ENCODE measurements at regions not wholly inside any gene's neighbourhood (a gene's known extent, or its start where the extent isn't known, plus 50 kb on each side); places are given as distances from the start of the nearest gene placed in this dataset.
"Not testable (repeated sequence)": the region's sequence is repeated elsewhere in the genome, so short reads cannot be mapped to it uniquely, and the experiment has no call there.

- peak; percentile 96 for DNase-seq
Observed at GRCh38 chr12:46487567-46488131, 115.1 kb upstream of the SLC38A2 start.

GRCh38 chr12:46486588-46486987 is 114.0 kb upstream of the SLC38A2 start:
- no peak for DNase-seq

- DNase-seq, result no peak
Observed at GRCh38 chr12:46485853-46486252, 113.3 kb upstream of the SLC38A2 start.

GRCh38 chr12:46484396-46485061 is 112.0 kb upstream of the SLC38A2 start:
- DNase-seq, result no peak

GRCh38 chr12:46483572-46484395 is 111.2 kb upstream of the SLC38A2 start:
- no peak for DNase-seq

GRCh38 chr12:46480724-46481123 is 108.2 kb upstream of the SLC38A2 start:
- DNase-seq, result no peak

- no peak for DNase-seq
Observed at GRCh38 chr12:46480316-46480715, 107.7 kb upstream of the SLC38A2 start.

- no peak for DNase-seq
Observed at GRCh38 chr12:46478123-46478522, 105.5 kb upstream of the SLC38A2 start.

GRCh38 chr12:46477541-46477940 is 105.0 kb upstream of the SLC38A2 start:
- DNase-seq, result no peak

GRCh38 chr12:46475972-46476645 is 103.5 kb upstream of the SLC38A2 start:
- DNase-seq, result no peak

GRCh38 chr12:46474385-46474784 is 101.8 kb upstream of the SLC38A2 start:
- not testable (repeated sequence) for DNase-seq

- peak; percentile 89 to 90 for DNase-seq
Observed at GRCh38 chr12:46473634-46474329, 101.2 kb upstream of the SLC38A2 start.

GRCh38 chr12:46472893-46473633 is 100.5 kb upstream of the SLC38A2 start:
- DNase-seq, result no peak

GRCh38 chr12:46472144-46472705 is 99.7 kb upstream of the SLC38A2 start:
- DNase-seq, result no peak

- DNase-seq, result no peak
Observed at GRCh38 chr12:46471404-46471803, 98.8 kb upstream of the SLC38A2 start.

- DNase-seq, result no peak
Observed at GRCh38 chr12:46470975-46471374, 98.4 kb upstream of the SLC38A2 start.

GRCh38 chr12:46470036-46470627 is 97.6 kb upstream of the SLC38A2 start:
- peak; percentile 34 to 40 for DNase-seq

- DNase-seq, result no peak
Observed at GRCh38 chr12:46468813-46469212, 96.2 kb upstream of the SLC38A2 start.

GRCh38 chr12:46468160-46468559 is 95.6 kb upstream of the SLC38A2 start:
- DNase-seq, result no peak

GRCh38 chr12:46465307-46465706 is 92.7 kb upstream of the SLC38A2 start:
- no peak for DNase-seq

GRCh38 chr12:46464863-46465262 is 92.3 kb upstream of the SLC38A2 start:
- no peak for DNase-seq

All from Kasumi-1 (cell line).